ENCODE measurements at regions not wholly inside any gene's neighbourhood (a gene's known extent, or its start where the extent isn't known, plus 50 kb on each side); places are given as distances from the start of the nearest gene placed in this dataset.

- no peak for DNase-seq (ENCODE audit: low spot score)
Measured at GRCh38 chr18:55642191-55642590, 54.2 kb upstream of the TCF4 start.

- no peak for DNase-seq (ENCODE audit: low spot score)
Measured at GRCh38 chr18:55641486-55641885, 53.5 kb upstream of the TCF4 start.

Measured in LoVo (cell line).